Uterus (tissue), 2 donors: ENCODE measurements at regions not wholly inside any gene's neighbourhood (a gene's known extent, or its start where the extent isn't known, plus 50 kb on each side); places are given as distances from the start of the nearest gene placed in this dataset.
"Not testable (repeated sequence)": the region's sequence is repeated elsewhere in the genome, so short reads cannot be mapped to it uniquely, and the experiment has no call there.

Experiments
- POLR2A ChIP-seq, 2 donors: fragments of 450-650 bp; IDR thresholded peaks; one replicate each; pipeline ENCODE4 v1.6.1; 2016; ENCODE audit warnings: antibody characterized with exemption in 2 of 2, mild to moderate bottlenecking in 1 of 2, moderate library complexity in 1 of 2
- TF ChIP-seq, protein P1 (sequence below), 4 experiments: fragments of 200-600 bp in 2 of 4; fragments of 450-650 bp in 2 of 4; sonication (generic) in 2 of 4; IDR thresholded peaks; one replicate each; pipeline ENCODE4 v1.5.1; 2016 to 2019; ENCODE audit warnings: antibody characterized with exemption in 4 of 4, mild to moderate bottlenecking in 2 of 4, moderate library complexity in 1 of 4

DNA sequence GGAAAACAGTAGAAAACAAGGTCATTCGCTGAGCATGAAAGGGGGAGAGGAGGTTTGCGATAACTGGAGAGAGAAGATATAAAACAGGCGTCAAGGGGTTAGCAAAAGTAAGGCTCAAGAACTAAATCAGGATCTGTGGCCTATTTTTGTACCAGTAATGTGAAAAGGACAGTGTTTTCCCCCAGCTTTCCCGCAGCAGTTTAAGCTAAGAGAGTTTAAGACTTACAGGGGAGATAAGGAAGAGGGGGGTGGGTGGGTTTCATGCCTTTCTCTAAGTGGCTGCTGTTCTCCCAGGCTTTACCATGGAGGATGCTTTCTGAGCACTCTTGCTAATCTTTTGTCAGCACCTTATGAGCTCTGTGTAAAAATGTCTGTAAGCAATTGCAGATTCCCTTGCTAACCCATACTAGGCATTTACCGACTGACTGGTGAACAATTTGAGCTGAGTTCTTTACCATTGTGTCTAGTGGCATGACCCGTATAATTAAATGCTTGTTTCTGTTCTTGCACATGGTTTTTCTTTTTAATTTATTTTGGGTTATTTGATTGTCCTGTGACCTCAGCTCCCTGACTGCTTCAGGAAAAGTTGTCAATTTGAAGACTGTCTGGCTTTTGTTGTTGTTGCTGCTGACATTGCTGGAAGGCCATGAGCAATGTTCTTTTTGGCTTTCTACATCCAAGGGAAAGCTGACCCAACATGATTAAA lies 144.0 kb downstream of the KBTBD2 start:
- TF ChIP-seq, protein P1, sequence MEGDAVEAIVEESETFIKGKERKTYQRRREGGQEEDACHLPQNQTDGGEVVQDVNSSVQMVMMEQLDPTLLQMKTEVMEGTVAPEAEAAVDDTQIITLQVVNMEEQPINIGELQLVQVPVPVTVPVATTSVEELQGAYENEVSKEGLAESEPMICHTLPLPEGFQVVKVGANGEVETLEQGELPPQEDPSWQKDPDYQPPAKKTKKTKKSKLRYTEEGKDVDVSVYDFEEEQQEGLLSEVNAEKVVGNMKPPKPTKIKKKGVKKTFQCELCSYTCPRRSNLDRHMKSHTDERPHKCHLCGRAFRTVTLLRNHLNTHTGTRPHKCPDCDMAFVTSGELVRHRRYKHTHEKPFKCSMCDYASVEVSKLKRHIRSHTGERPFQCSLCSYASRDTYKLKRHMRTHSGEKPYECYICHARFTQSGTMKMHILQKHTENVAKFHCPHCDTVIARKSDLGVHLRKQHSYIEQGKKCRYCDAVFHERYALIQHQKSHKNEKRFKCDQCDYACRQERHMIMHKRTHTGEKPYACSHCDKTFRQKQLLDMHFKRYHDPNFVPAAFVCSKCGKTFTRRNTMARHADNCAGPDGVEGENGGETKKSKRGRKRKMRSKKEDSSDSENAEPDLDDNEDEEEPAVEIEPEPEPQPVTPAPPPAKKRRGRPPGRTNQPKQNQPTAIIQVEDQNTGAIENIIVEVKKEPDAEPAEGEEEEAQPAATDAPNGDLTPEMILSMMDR (IDR thresholded peaks at IDR 0.05) = not testable (repeated sequence)
- TF ChIP-seq POLR2A (IDR thresholded peaks at IDR 0.05) = not testable (repeated sequence)
